Colon (tissue), 2 donors: ENCODE measurements at regions not wholly inside any gene's neighbourhood (a gene's known extent, or its start where the extent isn't known, plus 50 kb on each side); places are given as distances from the start of the nearest gene placed in this dataset.

ENCODE experiments used
- FAIRE-seq: peaks from 2 replicates; lab custom pipeline; 2012; peaks lifted over from hg19 to GRCh38; lab: Jason Lieb, UNC
- donor health status: control.
- donor health status: control.

DNA sequence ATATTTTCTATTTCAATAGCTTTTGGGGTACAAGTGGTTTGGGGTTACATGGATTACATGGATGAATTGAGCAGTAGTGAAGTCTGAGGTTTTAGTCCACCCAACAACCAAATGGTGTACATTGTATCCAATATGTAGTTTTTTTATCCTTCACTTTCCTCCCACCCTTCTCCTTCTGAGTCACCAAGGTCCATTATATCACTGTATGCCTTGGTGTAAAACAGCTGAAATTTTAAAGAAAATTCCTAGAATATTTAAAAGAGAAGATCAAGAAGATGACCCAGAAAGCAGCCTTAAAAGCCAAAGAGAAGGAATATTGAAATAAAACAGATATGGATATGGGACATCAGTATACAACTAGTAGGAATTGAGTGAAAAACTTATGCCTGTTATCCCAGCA, 204.2 kb upstream of the COL8A1 start:
- FAIRE-seq: no peak

DNA sequence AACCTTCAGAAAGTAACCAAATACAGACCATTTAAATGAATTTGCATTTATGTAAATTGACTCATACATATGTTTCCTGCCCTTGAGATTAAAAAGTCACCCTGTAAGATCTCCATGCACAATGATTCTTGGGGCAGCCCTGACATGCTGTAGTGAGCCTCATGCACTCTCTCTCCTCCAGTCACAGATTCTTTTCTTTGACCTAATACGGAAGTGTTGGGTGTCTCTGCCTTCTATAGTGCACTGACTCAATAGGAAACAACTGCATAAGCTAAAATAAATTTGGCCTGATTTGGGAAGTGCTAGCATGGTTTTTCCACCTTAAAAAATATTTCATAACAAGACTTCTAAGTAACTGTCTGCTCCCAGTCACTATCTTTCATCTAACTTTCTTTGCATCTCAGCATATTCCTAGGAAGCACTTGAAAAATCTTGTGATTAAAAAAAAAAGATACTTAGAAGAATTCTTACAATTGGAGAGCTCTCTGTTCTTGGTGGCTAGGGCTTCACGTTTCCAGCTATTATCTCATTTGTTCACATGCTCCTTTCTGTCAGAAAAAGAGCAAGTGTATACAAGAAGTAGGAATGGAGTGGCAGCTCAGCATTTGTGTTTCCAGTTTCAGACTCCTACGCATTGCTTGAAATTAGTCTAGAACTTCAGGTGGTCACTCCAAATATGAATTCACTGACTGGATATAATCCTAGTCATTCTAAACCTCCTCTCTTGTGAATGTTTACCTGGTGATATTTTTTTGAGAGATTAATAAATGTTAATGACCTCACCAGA, 207.9 kb upstream of the COL8A1 start:
- no peak for FAIRE-seq

DNA sequence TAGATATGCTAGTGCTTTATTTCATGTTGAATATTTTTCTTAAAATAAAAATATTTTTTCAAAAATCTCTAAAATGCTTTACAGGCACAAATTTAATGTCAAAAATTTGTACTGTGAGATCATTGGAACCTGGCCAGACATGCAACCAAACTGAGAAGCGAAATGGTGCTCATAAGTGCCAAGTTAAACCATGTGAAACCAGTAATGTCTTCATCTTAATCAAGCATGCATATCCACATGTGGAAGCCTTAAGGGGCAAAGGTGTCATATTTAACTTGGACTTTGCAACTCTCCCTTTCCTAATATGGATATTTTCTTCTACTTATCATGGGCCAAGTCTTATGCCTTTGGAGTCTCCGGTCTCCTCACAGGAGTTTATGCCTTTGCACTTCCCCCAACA, 208.9 kb upstream of the COL8A1 start:
- FAIRE-seq: no peak

DNA sequence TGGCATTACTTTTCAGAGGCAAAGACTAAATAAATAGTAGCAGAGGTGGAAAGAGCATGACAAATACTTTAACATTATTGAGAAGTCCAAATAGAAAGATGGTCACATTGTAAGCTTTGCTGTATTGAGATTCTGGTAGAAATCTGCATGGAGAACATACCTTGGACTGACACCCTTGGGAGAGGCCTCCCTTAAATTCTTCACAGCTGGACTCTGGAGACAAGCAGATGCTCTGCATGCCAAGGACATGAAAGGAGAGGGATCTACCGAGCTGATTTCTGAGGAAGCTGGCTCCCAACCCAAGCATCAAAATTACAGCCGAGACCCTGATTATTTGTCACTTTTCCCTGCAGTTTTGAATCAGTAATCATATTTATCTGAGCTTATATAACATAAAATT, 212.5 kb upstream of the COL8A1 start:
- no peak for FAIRE-seq

DNA sequence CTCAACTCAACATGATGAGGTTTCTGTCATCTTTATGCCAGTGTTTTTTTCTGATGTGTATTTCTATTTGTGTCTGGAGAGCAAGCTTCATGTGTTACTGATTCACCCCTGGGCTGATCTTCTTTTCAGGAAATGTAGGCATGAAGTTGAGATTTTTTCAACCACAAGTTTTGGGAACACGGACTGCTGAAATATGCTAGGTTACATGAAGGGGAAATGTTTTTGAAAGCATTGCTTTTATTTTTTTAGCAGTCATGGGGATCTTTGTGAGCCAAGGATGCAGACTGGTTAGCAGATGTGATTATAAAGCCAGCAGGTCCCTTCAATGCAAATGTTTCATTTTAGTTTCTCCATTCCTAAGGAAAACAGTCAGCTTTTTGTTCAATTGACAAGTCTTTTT, 219.3 kb upstream of the COL8A1 start:
- no peak for FAIRE-seq

DNA sequence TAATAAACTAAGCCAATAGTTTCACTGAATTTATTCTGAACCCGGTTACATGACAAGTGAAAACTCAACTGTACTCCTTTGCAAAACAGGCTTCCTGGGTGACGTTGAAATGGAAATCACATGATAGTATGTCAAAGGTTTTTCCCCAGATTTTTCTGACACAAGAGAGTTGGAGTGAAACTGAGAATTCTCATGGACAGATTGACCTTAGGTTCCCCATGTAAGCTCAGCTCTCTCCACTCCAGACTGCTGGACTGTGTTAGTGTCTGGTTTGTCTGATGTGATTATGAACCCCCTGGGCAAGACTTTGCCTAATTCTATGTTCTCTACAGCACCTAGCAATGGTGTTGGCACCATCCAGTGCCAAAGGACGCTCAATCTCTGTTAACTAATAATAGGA, 219.7 kb upstream of the COL8A1 start:
- FAIRE-seq: no peak

DNA sequence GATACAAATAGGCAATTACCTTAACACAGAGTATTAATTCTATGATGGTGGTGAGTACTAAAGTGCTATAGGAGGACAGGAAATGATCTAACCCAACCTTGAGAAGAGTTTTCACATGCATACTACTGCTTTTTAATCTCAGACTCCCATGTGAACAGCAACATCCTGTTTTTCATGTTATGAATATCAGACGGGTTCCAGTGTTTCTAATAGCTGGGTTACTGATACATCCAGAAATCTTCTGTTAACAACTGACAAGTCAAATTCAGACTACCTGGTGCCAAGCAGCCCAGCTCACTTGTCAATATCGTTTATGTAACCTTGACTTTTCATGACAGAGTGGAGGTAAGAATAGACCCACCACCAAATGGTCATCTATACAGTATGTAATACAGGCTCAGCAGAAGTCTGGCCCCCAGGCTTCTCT, 220.2 kb upstream of the COL8A1 start:
- no peak for FAIRE-seq

DNA sequence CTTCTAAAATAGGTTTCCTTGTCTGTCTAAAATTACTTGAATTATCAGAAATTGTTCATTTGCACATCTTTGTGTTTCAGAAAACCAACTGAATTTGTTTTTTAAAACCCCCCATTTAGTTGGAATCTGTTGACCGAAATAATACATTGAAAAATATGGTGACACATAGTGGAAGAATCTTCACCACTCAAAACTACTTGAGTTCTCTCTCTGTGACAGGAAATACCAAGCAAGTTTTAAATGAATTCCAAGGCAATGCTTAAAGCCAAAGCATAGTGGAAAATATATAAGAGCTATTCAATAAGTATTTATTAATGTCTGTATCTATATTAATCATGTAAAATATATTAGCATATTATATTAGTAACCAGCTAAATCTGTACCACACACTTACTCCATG, 224.9 kb upstream of the COL8A1 start:
- FAIRE-seq: no peak

DNA sequence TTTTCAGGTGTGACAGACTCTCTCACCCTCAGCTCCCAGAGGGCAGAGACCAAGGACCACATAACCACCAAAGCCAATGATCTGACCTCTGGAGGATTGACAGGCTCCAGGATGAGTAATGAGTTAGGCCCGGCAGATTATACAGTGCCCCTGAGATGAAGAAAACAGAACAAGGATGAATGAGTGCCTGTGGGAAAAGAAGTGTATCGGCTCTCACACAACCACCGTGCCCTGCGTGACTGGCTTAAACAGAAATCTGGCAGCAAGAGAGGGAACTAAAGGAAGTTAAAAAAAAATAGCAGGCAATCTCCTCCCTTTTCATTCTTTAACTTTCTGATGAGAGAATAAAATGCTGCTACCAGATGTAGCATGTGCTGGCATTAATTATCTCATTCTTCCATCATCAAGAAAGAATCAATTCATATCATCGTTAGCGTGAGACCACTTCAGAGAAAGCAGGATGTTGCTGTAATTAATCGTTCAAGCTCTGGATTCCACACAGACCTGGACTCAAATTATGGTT, 227.5 kb upstream of the COL8A1 start:
- no peak for FAIRE-seq

DNA sequence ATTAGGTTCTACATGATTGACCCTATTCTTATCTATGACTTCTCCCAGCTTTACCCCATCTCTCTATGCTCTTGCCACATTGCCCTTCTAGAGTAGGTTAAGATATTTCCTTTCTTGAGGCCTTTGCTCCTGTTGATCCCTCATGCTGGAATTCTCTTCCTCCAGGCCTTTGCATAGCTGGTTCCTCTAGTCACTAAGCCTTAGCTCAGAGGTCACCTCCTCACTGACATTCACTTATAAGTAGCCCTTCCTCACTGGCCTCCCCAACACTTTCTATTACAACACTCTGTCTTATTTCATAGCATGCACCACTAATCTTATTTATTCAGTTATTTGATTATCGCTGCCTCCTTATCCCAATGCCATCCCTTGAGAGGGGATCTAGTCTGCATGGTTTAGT, 228.4 kb upstream of the COL8A1 start:
- no peak for FAIRE-seq

DNA sequence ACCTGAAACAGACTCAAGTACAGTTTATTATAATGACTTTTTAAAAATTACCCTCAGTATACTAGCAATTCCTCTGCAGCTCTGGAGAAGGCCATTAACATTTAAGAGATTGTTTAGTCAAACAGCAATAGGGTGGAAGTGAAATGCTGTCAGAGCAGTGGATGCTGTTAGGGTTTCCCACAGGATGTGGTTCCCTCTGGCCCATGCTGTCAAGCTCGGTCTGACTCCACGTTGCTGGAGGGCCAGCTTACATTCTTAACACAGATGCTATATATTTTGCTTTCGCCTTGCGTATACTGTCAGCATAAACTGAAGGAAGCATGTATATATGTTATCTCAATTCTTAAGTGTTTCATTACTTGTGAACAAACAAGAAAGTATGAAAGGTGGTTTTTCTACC, 231.1 kb upstream of the COL8A1 start:
- FAIRE-seq: no peak

DNA sequence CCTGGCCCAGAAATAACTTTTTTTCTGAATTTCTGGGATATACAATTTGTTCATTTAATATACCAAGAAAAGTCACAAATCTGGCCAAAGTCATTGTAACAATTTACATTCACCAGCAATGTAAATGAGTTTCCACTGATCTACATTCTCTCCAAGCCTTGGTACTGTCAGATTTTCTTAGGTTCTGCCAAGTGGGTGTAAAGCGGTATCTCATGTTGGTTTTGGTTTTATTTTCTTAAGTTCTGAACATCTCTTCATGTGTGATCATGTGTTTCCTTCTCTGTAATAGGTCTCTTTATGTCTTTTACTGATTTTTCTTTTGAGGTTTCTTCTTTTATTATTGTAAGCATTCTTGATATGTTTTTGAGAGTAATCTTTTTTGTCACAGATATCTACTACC, 235.6 kb upstream of the COL8A1 start:
- FAIRE-seq: no peak

DNA sequence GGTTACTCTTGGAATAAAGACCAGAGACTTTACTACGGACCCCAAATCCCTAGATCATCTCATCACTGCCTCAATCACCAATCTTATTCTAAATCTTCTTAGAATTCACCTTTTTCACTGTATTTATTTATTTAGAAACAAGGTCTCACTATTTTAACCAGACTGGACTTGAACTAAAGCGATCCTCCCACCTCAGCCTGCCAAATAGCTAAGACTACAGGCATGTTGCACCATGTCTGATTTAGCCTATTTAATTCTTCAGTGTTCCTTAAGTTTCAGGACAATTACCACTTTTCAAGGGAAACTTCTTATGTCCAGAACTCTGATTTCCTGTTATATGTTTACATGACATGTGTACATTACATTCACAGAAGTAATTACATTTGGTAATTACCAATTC, 238.0 kb upstream of the COL8A1 start:
- no peak for FAIRE-seq

DNA sequence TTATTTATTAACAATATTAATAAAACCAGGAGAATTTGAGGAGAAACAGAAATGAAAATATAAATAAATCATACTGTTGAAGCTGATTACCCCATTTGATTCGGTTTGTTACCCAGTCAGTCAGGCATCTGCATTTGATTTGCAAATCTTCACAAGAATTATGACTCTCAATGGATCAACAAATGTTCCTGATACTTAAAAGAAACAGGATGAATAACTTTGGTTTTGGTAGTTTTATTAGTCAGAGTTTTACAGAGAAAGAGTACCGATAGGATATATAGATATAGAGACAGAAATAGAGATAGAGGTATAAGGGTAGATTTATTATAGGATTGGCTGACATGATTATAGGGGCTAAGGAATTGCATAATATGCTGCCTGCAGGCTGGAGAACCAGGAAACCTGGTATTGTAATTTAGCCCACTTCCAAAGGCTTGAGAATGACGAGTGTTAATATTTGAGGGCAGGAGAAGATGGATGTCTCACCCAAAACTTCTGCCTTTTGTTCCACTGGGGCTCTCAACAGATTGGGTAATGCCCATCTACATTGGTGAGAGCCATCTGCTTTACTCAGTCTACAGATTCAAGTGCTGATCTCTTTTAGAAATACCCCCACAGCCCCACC, 241.6 kb upstream of the COL8A1 start:
- FAIRE-seq: no peak

DNA sequence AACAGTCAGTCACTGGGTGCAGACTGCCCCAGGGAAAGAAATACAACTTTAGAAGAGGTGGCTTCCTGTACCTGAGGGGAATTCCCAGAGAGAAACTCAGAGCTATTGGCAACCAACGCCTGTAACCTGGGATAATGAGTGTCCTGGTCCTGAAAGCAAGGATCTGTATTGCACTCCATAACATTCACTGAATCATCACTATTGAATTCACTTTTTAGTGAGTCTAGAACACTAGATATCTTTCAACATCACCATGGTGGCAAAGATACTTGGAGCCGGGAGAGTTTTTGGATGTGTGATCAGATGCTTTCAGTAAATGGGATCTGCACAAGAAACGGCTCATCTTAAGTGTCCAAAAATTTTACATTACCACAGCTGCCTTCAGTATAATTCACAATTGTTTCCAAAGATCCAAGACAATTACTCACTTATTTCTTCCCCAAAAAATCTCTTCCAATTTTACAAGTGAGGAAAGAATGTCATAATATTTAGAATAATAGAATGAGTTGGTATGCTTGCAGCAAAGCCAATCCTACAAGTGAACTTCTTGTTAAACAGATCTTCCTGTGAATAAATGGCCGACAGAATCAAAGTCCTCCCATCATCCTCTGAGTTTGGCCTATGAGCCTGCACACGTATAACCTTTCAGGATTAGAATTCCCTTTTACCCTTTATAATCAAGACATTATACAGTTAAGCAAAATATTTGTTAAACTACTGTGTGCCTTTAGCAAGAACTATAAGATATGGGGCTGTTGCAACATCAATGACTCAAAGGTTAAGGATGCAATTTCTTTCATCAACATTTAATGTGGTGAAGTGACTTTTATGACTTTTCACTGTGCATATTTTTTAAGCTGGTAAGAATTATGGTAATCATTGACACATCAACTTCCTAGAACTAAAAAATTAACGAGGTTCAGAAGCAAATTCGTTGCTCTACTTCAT, 243.3 kb upstream of the COL8A1 start:
- FAIRE-seq: no peak

DNA sequence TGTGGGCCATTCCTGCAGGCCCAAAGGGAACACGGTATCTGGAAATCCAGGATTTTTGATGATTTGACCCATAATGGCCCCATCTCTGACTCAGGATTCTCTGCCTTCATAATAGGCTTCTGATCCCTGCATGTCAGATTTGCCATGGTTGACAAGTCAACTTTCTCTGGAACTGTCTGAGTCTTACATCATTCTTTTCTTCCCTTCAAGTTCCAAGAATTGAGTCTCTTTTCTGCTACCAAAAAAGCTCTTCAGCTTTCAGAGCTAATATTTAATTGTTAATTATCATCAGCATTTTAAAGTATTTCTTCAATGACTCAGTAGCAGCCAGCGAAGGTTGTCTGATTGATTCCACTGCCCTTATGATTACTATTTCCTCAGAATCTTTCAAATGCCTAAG, 244.4 kb upstream of the COL8A1 start:
- FAIRE-seq: no peak

DNA sequence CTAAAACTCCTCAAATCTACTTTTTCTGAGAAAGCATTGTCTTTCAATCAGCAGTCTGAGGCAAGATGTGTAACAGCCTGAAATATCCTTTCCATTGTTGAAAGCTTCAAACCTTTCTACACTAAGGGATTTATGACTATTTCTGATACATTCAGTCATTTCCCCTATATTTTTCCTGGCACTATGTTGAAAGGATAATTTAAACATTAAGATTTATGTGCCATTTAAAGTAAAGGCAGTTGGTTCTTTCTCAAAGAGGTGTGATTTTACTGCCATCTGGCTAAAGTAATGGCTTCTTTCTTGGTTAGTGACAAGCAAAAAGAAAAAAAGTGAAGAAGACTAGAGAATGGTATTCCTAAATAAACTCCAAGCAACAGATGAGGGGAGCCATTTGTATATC, 249.6 kb upstream of the COL8A1 start:
- no peak for FAIRE-seq

DNA sequence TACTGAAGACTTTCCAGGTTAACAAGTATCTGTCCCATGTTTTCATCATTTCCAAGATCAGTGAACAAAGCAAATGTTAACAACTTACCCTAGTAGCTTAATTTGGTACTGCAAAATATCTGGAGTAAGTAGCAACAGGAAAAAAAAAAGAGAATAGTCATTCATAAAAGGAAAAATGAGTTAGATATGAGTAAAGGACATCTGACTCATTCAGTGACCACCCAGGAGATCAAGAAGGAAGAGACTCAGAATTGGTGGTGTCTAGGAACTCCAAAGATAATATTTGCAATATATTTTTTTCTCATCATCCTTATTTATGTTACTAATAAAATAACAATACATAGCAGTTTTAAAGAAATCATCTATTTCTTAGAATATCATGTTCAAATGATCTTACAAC, 253.8 kb upstream of the COL8A1 start:
- no peak for FAIRE-seq

DNA sequence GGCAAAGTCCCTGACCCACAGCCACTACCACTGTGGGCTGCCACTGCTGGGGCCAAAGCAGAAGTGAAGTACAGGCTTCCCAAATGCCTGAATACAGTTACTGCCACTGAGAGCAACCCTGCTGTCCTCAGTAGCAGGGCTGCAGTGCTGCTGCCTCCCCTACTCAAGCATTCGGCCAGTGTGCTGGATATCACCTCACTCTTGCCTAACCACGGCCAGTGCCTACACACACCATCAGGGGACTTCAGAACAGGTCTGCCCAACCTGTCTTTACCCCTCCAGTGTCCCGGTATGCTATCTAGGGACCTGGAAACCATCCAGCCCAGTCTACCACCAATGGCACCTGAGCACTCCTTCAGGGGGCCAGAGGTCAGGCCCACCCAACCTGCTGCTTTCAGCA, 261.5 kb upstream of the COL8A1 start:
- FAIRE-seq: no peak

DNA sequence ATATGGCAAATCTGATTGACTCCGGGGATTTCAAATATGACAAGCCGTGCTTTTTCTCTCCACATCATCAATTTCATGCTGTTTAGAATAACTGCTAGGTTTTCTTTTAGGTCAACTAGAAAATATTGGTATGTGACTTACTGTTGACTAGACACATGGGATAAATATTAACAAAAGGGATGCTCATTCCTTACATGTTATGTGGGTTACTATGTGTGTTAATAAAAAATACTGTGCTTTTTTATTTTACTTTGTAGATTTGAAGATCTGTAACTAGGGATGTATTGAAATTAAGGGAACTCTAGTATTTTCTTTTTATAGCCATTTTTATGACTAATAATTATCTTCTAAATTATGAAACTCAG, 264.6 kb upstream of the COL8A1 start:
- no peak for FAIRE-seq

DNA sequence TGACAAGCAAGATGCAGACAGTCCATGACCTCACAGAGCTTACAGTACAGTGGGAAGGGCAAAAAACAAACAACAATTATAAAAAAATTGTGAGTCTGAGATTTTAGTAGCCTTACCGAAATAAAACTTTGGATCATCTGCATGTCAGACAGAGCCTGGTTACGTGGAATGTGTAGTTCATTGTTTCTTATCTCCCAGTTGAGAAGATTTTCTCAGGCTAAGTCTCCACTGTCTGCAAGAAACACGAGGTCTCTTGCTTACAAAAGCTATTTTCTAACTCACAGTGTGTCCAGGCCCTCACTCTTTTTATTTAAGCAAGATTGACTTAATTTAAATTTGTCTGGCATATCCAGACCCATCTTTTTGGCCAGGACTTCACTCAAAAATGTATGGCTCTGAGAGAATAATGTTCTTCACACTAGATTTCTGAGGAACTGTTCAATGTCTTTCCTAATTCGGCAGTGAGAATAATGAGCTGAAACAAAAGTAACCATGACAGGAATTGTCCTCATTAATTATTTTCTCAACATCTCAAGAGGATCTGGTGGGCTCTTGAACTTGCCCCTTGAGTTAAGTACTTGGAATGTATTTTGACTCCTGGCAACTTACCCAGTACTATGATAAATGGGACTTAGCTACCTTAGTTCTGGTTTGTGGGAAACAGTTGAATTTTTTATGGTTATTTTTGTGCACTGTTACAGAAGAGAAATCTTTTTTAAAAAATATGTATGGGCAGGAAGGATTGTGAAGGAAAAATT, 265.1 kb upstream of the COL8A1 start:
- no peak for FAIRE-seq
